CD4-positive, alpha-beta T cell treated with Interleukin-10 for 1 hour (primary cell): ENCODE measurements at regions not wholly inside any gene's neighbourhood (a gene's known extent, or its start where the extent isn't known, plus 50 kb on each side); places are given as distances from the start of the nearest gene placed in this dataset.

ENCODE experiments used
- DNase-seq: peaks from one replicate; pipeline ENCODE4 v3.0.0-alpha.2; 2020

DNA sequence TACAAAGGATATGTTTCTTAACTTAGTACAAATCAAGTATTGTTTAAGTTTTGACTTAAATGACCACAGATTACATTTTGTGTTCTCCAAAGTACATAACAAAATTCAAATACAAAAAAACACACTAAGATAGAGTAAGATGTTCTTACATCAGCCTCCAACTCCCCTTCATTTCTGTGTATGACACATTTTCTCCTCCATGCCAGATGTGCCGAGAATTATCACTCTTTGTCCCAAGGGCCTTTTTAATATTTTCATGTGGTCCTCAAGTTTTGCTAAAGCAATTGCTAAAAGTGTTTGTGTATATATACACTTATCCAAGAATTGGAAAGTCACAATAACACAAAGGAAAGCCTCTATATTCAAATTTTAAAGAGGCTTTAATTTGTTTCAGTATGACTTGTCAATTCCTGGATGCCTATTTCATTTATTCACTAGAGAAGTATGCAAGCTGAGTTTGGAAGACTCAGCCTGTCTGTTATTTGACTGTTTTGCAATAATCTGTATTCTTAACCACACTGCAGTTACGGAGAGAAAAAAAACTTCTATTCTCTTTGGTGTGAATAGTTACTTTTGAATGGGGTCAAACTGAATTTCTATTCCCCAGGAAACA lies 586.4 kb upstream of the SEMA3D start:
- no peak for DNase-seq

DNA sequence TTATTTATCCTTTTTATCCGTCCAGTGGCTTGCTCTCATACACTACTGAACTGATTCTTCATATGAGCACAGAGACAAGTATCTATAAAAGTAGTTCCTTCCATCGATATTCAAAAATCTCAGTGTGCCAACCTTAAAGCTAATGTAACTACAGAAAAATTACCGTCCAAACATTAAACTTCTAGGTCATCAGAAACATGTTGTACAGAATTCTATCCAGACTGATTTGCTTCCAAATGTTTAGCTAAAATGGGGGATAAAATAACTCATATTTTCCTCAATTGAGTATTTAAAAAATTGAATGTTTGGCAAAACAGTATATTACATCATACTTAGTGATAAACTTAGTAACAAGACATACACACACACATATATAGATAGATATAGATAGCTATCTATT lies 584.7 kb upstream of the SEMA3D start:
- no peak for DNase-seq

- DNase-seq, result no peak
Observed at GRCh38 chr7:85770332-85770731, 583.5 kb upstream of the SEMA3D start.

DNA sequence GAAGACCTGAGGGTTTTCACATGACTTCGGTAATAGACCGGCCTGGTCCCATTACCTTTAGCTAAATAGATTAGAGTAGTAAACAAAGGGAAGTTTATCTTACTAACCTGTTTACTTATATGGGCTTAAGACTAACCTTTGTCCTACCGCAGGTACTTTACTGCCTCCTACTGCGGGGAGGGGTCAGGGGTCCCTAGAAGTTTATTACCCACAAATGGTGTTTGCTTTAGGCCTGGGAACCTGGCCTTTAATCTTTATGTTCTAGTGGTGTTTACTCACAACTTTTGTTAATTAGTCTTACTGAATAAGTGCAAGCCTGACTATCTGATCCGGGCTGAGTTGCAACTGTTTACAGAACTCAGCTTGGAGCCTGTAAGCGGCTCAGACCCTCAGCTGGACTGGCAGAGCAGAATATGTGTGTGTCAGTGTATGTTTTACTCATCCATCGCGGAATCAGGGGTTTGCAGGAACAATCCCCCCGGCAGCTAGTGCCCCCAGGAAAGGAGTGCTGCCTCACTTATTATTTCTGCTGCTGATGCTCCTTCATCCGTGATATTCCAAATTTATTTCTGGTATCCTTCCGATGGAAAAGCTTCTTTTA lies 578.9 kb upstream of the SEMA3D start:
- DNase-seq, result no peak

DNA sequence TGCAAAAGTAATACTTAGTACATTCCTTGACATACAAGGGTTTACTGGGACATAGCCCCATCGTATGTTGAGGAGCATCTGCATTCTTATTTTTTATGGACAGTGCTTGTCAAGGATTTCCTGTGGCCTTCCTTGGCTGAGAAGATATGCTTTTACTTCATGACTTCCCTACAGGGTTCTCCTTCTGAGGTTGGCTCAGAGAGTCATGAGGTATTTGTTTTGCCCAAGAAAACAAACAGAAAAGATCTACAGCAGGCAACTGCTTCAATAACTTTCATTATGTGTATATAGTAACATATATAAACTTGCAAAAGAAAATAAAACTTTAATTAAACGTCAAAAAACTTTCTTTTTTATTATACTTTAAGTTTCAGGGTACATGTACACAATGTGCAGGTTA lies 577.2 kb upstream of the SEMA3D start:
- no peak for DNase-seq

- DNase-seq, result no peak
Observed at GRCh38 chr7:85757348-85757747, 570.5 kb upstream of the SEMA3D start.

DNA sequence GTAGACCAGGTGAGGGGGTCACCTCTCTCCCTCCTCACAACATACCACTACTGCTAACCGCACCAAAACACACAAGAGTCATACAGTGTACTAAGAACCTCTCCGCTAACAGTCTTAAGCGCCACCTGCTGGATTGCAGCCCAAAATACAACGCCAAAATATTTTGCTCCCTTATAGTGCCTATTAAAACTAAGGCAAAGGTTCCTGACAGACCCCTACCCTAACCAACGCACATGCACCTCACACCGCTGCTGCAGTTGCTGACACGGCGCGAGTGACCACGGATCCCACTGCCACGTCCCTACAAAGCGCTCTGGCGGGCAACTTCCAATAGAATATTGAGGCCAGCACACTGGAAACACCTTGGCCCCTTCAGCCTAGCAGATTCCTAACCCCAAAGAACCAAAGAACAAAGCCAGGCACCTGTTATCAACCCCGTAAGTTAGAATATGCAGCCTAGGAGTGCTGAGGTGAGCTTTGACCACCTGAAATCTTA lies 563.6 kb upstream of the SEMA3D start:
- DNase-seq, result no peak

DNA sequence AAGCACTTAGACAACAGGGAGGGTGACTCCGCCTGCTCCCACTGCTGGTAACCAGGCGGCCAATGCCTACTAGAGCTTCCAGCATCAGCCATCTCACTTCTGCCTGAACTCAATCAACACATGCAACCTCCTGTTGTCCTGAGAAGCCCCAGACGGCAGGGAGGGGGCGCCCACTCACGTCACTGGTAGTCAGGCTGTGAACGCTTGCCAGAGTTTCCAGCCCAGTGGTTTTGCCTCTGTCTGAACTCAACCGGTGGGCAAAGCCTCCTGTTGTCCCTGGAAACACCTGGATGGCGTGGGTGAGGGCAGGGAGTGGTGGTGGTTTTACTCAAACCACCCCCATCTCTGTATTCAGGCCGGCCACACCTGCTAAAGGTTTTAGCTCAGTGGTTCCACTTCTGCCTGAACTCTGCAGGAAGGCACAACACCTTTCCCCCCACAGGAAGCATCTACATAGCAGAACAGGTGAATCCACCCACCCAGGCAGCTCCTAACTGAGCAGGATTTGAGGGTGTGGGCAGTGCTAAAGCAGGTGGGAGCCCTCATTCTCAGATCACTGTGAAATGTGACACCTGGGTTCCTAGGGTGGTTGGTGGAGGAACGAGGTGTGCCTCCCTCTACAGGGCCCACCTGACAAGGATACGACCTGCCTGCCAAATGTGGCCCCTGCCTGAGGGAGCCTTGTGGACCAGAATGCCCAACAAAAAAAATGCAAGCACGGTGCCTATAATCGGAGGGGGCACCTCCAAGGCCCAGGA lies 563.0 kb upstream of the SEMA3D start:
- no peak for DNase-seq

GRCh38 chr7:85748861-85749260 lies 562.0 kb upstream of the SEMA3D start:
- DNase-seq, result no peak

GRCh38 chr7:85737426-85737825 lies 550.6 kb upstream of the SEMA3D start:
- DNase-seq, result no peak

- DNase-seq, result no peak
Observed at GRCh38 chr7:85736085-85736484, 549.2 kb upstream of the SEMA3D start.

DNA sequence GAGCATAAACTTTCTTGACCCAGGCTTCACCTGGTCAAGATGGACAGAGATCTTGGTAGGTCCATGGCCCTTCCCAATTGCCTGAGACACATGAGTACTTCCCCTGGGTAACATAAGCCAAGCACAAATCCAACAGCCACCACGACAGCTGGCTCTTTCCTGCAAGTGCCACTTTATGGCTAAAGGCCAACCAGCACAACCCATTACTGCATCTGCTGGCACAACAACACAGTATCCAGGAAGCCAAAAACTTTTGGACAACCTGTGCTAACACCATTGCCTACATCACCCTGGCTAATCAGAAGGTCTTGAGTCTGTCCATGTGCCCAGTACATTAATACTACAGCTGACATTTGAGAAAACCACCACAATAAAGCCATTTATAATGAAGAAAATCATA lies 548.0 kb upstream of the SEMA3D start:
- no peak for DNase-seq

DNA sequence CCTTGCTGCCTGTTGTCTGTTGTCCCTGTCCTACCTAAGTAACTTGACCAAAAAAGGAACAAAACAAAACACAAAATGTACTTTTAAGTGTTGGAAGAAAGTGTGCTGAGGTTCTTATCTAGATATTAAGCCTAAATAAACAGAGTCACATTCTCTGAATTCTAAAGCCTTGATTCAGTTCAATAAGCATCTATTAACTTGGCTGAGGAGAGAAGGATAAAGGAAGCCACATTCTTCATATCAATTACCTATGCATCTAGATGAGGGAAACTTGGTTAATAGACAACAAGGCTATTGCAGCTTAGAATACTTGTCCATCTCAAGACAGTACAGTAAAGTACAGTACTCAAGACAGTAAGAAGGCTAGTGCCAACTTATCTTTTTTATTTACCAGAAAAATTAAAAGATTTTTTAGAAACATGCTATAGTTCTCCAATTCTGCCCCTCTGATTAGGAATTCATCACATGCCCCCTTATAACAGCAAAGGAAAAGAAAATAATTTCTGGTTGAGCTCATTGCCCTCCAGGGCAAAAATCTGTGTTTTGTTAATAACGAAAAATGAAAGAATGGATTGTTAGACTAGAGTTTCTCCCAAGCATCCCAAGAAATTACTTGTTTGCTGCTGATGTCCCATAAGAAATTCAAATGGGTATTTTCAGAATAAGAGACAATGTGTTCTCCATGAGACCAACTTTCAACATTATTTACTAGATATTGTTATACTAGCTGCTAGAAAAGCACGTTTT lies 546.5 kb upstream of the SEMA3D start:
- DNase-seq, result no peak

- no peak for DNase-seq
Observed at GRCh38 chr7:85730012-85730411, 543.2 kb upstream of the SEMA3D start.

GRCh38 chr7:85725026-85725425 lies 538.2 kb upstream of the SEMA3D start:
- no peak for DNase-seq

DNA sequence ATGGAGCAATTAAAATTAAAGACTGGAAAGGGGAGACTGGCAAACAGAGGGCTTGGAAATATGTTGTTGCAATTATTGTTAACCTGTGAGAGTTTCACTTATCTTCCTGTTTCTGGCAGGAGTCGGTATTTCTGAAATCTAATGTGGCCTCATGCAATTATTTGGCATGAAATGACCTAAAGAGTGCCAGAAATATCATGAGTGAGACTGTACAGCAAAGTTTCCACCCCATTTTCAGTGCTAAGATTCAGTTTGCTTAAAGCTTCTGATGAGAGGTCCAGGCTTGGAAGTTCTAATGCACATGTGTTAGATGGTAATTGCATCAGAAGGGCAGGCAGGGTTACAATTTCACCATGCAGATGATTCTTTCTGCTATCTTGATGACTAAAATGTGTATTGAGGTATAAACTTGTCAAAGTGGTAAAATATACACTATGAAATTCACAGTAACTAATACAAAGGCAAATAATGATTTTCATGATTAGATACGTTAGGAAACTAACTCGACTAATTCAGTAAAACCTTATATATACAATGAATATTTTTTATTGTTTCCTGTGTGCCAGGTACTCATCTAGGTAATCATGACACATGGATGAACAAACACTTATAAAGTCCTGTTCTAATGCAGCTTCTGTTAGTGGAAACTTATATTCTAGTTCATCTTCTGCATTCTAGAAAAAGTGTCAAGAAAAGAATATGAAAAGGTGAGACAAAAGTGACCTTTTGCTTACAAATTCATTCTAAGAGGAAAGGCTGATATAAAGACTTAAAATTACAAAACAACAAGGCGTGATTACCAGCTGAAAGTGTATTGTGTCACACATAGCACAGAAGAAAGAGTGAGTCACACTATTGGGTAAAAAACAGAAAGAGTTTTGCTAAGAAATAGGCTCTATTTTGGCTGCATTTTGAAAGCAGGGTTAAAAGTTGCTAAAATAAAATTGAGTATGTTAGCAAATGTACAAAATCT lies 533.4 kb upstream of the SEMA3D start:
- no peak for DNase-seq

- DNase-seq, result no peak
Observed at GRCh38 chr7:85716353-85716752, 529.5 kb upstream of the SEMA3D start.

- DNase-seq, result no peak
Observed at GRCh38 chr7:85714951-85715350, 528.1 kb upstream of the SEMA3D start.

- no peak for DNase-seq
Observed at GRCh38 chr7:85714043-85714578, 527.3 kb upstream of the SEMA3D start.

DNA sequence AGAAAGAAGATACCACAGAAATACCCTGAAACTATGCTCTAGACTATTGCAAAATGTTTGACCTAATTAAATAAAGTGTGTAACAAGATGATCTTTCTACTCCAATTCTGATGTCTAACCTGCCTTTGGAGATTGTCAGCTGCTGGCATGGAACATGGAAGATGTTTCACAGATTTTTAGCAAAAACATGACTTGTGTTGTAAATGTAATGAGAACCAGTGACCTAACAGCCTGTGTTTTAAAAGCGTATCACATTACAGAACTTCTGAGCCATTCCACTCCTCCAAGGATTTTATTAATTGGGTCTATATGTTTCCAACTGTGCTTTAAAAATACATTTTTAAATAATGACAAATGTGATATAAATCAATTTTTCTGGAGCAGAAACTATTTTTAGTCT lies 526.3 kb upstream of the SEMA3D start:
- DNase-seq, result no peak

- DNase-seq, result no peak
Observed at GRCh38 chr7:85711894-85712293, 525.0 kb upstream of the SEMA3D start.

DNA sequence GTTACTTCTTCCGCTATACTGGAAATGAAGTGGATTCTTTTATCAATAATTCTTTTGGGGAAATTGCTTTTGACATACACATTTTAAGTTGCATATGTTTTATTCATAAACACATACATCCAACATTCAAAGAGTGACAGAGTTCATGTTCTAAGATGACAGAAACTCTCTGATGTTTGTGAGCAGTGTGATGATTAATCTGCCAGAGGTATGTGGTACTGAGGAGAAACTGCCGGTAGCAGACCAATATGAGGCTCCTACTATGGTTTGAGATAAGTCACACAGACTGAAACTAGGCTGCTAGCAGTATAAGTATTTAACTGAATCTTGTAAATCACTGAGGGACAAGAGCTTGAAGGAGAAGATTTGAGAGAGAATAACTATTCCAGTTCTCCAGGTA lies 524.1 kb upstream of the SEMA3D start:
- DNase-seq, result no peak
